ENCODE measurements at regions not wholly inside any gene's neighbourhood (a gene's known extent, or its start where the extent isn't known, plus 50 kb on each side); places are given as distances from the start of the nearest gene placed in this dataset.

DNA sequence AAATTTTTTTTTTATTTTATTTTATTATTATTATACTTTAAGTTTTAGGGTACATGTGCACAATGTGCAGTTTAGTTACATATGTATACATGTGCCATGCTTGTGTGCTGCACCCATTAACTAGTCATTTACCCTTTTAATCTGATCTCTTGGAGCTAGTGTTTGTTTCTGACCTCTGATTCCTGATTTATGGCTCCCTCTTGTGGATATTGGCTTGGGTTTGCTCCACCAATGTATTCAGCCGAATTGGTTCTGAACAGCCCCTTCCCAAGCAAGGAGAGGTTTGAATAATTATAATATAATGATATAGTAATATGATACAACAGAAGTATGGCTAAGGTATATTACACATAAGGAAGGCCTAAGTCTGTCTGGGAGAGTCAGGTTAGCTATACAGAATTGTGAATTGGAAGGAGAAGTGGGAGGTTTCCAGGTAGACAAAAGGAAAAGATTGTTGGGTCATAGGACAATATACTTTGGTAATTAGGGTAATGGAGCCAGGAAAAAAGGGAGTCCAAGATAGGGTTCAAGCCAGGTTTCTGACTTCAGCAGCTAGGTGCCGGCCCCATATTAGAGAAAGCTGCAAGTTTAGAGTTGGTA lies 53.1 kb upstream of the HMCN1 start:
- Mint-ChIP-seq H3K27me3 (ENCODE audit: low read depth) (no peaks in the 10 kb centered on the region), H3K36me3 (ENCODE audit: low read depth) (no peaks in the 10 kb centered on the region), H3K4me3 (no peak overlapping the region), H3K4me1 (no peaks in the 10 kb centered on the region), H3K9me3 (no peaks in the 10 kb centered on the region), H3K27ac (ENCODE audit: unreplicated experiment) (no peak overlapping the region)
- DNase-seq (ENCODE audit: low read depth, low spot score) = peak; percentile 4
- TF ChIP-seq, protein P1, sequence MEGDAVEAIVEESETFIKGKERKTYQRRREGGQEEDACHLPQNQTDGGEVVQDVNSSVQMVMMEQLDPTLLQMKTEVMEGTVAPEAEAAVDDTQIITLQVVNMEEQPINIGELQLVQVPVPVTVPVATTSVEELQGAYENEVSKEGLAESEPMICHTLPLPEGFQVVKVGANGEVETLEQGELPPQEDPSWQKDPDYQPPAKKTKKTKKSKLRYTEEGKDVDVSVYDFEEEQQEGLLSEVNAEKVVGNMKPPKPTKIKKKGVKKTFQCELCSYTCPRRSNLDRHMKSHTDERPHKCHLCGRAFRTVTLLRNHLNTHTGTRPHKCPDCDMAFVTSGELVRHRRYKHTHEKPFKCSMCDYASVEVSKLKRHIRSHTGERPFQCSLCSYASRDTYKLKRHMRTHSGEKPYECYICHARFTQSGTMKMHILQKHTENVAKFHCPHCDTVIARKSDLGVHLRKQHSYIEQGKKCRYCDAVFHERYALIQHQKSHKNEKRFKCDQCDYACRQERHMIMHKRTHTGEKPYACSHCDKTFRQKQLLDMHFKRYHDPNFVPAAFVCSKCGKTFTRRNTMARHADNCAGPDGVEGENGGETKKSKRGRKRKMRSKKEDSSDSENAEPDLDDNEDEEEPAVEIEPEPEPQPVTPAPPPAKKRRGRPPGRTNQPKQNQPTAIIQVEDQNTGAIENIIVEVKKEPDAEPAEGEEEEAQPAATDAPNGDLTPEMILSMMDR (conservative IDR thresholded peaks at IDR 0.05) = peak; percentile 74

DNA sequence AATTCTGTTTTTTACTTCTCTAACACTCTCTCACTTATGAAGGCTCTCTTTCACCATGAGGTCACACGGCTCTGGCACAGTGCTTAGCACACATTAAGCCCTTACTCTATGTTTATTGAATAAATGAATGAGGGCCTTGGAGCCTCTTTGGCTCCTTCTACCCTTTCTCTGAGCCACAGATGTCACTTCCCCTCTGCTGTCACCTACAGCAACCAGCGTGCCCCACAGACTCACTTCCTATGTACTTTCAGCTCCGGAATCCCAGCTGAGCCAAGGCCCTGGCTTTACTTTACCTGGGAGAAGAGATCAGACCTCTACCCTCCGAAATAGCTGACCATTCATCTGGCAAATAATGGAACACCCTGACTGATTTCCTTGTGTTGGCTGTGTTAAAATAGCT lies 53.7 kb upstream of the HMCN1 start:
- no peak for DNase-seq (ENCODE audit: low read depth, low spot score)
- no peak overlapping the region for H3K27ac Mint-ChIP-seq (ENCODE audit: unreplicated experiment)
- H3K4me1 Mint-ChIP-seq = no peaks in the 10 kb centered on the region
- H3K36me3 Mint-ChIP-seq (ENCODE audit: low read depth) = no peaks in the 10 kb centered on the region
- TF ChIP-seq, protein P1 (conservative IDR thresholded peaks at IDR 0.05) = no peak
- no peaks in the 10 kb centered on the region for H3K27me3 Mint-ChIP-seq (ENCODE audit: low read depth)
- H3K9me3 Mint-ChIP-seq = no peaks in the 10 kb centered on the region
- H3K4me3 Mint-ChIP-seq = no peak overlapping the region

DNA sequence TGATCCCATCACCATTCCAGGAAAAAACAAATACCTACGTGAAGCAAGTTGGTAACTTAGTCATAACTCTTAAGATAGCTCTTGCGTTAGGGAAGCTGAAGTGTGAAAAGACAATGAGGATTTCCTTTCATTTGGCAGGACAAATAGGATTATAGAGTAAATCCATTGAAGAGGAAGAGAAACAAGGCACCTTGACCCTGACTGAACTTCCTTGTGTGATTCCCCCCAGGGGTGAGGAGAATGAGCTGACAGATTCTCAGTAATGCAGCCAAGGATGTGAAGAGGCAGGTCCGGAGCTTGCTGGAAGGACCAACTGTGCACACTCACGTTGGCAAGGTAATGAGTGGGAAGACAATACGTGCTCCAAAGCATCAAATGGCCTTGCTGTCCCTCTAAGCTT lies 55.0 kb upstream of the HMCN1 start:
- Mint-ChIP-seq H3K27ac (ENCODE audit: unreplicated experiment) (no peak overlapping the region), H3K36me3 (ENCODE audit: low read depth) (no peaks in the 10 kb centered on the region), H3K9me3 (no peaks in the 10 kb centered on the region), H3K4me1 (no peaks in the 10 kb centered on the region), H3K27me3 (ENCODE audit: low read depth) (no peaks in the 10 kb centered on the region), H3K4me3 (no peak overlapping the region)
- TF ChIP-seq, protein P1 (conservative IDR thresholded peaks at IDR 0.05) = no peak
- DNase-seq (ENCODE audit: low read depth, low spot score) = no peak

DNA sequence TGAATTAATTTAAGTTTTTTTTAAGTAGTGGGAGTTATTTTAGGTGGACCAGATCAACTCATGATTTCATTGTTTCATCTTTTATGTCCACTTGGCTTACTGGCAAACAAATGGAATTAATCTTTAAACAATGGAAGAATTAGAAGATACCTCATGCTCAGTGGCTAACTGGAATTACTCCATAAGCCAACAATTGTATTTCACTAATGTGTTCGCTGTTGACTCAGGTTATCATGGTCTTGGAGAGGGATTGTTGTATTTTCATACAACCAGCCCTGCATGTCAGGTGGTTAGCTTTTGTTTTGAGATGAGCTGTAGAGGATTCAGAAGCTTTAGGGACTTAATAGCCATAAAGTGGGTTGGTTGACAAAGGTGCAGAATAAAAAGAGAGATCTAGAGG lies 57.2 kb upstream of the HMCN1 start:
- H3K27me3 Mint-ChIP-seq (ENCODE audit: low read depth) = no peaks in the 10 kb centered on the region
- H3K27ac Mint-ChIP-seq (ENCODE audit: unreplicated experiment) = no peak overlapping the region
- H3K4me1 Mint-ChIP-seq = no peaks in the 10 kb centered on the region
- no peak overlapping the region for H3K4me3 Mint-ChIP-seq
- TF ChIP-seq, protein P1 (conservative IDR thresholded peaks at IDR 0.05) = no peak
- H3K36me3 Mint-ChIP-seq (ENCODE audit: low read depth) = no peaks in the 10 kb centered on the region
- H3K9me3 Mint-ChIP-seq = no peaks in the 10 kb centered on the region
- DNase-seq (ENCODE audit: low read depth, low spot score) = no peak

DNA sequence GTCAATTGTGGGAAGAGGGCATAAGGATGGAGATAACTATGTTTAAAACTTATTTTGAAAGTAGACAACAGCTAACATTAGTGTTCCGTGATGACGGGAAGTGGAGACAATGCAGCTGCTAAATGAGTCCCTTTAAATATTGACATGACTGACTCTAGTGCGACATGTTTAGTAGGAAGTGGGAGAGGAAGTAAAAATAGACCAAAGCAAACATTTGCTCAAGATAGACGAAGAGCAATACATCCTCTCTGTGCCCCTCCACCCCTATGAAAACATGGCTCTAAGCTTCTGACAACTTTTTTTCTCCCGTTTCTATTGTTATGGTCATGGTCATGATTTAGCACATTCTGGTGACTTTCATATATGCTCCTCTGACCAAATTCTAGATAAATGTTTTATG lies 60.0 kb upstream of the HMCN1 start:
- TF ChIP-seq, protein P1 (conservative IDR thresholded peaks at IDR 0.05) = no peak
- no peak overlapping the region for H3K27ac Mint-ChIP-seq (ENCODE audit: unreplicated experiment)
- no peaks in the 10 kb centered on the region for H3K9me3 Mint-ChIP-seq
- no peaks in the 10 kb centered on the region for H3K36me3 Mint-ChIP-seq (ENCODE audit: low read depth)
- H3K4me3 Mint-ChIP-seq = no peak overlapping the region
- no peak for DNase-seq (ENCODE audit: low read depth, low spot score)
- H3K27me3 Mint-ChIP-seq (ENCODE audit: low read depth) = no peaks in the 10 kb centered on the region
- H3K4me1 Mint-ChIP-seq = no peaks in the 10 kb centered on the region
